ENCODE measurements at regions not wholly inside any gene's neighbourhood (a gene's known extent, or its start where the extent isn't known, plus 50 kb on each side); places are given as distances from the start of the nearest gene placed in this dataset.

- no peak for DNase-seq (ENCODE audit: low spot score)
Observed at GRCh38 chr3:90015688-90016356, 908.4 kb downstream of the EPHA3 start.

GRCh38 chr3:90016555-90016954 is 909.1 kb downstream of the EPHA3 start:
- DNase-seq (ENCODE audit: low spot score), result no peak

- no peak for DNase-seq (ENCODE audit: low spot score)
Observed at GRCh38 chr3:90018779-90019178, 911.4 kb downstream of the EPHA3 start.

- DNase-seq (ENCODE audit: low spot score), result no peak
Observed at GRCh38 chr3:90025019-90025418, 917.6 kb downstream of the EPHA3 start.

- DNase-seq (ENCODE audit: low spot score), result no peak
Observed at GRCh38 chr3:90026406-90026805, 919.0 kb downstream of the EPHA3 start.

- no peak for DNase-seq (ENCODE audit: low spot score)
Observed at GRCh38 chr3:90031121-90031520, 923.7 kb downstream of the EPHA3 start.

GRCh38 chr3:90032980-90033641 is 925.7 kb downstream of the EPHA3 start:
- no peak for DNase-seq (ENCODE audit: low spot score)

- no peak for DNase-seq (ENCODE audit: low spot score)
Observed at GRCh38 chr3:90034038-90034437, 926.6 kb downstream of the EPHA3 start.

- no peak for DNase-seq (ENCODE audit: low spot score)
Observed at GRCh38 chr3:90035643-90036042, 928.2 kb downstream of the EPHA3 start.

- DNase-seq (ENCODE audit: low spot score), result no peak
Observed at GRCh38 chr3:90036939-90037469, 929.6 kb downstream of the EPHA3 start.

- DNase-seq (ENCODE audit: low spot score), result no peak
Observed at GRCh38 chr3:90039994-90040393, 932.6 kb downstream of the EPHA3 start.

- DNase-seq (ENCODE audit: low spot score), result no peak
Observed at GRCh38 chr3:90040554-90040953, 933.1 kb downstream of the EPHA3 start.

- DNase-seq (ENCODE audit: low spot score), result no peak
Observed at GRCh38 chr3:90041995-90042394, 934.6 kb downstream of the EPHA3 start.

- DNase-seq (ENCODE audit: low spot score), result no peak
Observed at GRCh38 chr3:90043287-90043686, 935.9 kb downstream of the EPHA3 start.

- no peak for DNase-seq (ENCODE audit: low spot score)
Observed at GRCh38 chr3:90044084-90044816, 936.8 kb downstream of the EPHA3 start.

GRCh38 chr3:90052425-90052950 is 945.1 kb downstream of the EPHA3 start:
- no peak for DNase-seq (ENCODE audit: low spot score)

- no peak for DNase-seq (ENCODE audit: low spot score)
Observed at GRCh38 chr3:90054311-90054710, 946.9 kb downstream of the EPHA3 start.

GRCh38 chr3:90055666-90056065 is 948.2 kb downstream of the EPHA3 start:
- no peak for DNase-seq (ENCODE audit: low spot score)

- no peak for DNase-seq (ENCODE audit: low spot score)
Observed at GRCh38 chr3:90056281-90057032, 949.0 kb downstream of the EPHA3 start.

GRCh38 chr3:90062016-90062415 is 954.6 kb downstream of the EPHA3 start:
- no peak for DNase-seq (ENCODE audit: low spot score)

GRCh38 chr3:90062631-90063200 is 955.3 kb downstream of the EPHA3 start:
- no peak for DNase-seq (ENCODE audit: low spot score)
